SW480 (cell line): ENCODE measurements at regions not wholly inside any gene's neighbourhood (a gene's known extent, or its start where the extent isn't known, plus 50 kb on each side); places are given as distances from the start of the nearest gene placed in this dataset.

Source experiments
- DNase-seq: peaks from one replicate; pipeline ENCODE4 v3.0.0-alpha.2; 2016; ENCODE audit warnings: low spot score

GRCh38 chr10:3237530-3237929 is 64.9 kb upstream of the PITRM1 start:
- no peak for DNase-seq

GRCh38 chr10:3236644-3237404 is 64.2 kb upstream of the PITRM1 start:
- DNase-seq: no peak

GRCh38 chr10:3235996-3236510 is 63.5 kb upstream of the PITRM1 start:
- no peak for DNase-seq

GRCh38 chr10:3235395-3235794 is 62.8 kb upstream of the PITRM1 start:
- no peak for DNase-seq

GRCh38 chr10:3233486-3233990 is 61.0 kb upstream of the PITRM1 start:
- no peak for DNase-seq

- DNase-seq: no peak
Measured at GRCh38 chr10:3231951-3232730, 59.6 kb upstream of the PITRM1 start.

GRCh38 chr10:3229815-3230214 is 57.2 kb upstream of the PITRM1 start:
- no peak for DNase-seq

GRCh38 chr10:3228629-3228945 is 56.0 kb upstream of the PITRM1 start:
- DNase-seq: no peak

- DNase-seq: peak; percentile 9
Measured at GRCh38 chr10:3226960-3227744, 54.6 kb upstream of the PITRM1 start.

GRCh38 chr10:3225561-3225960 is 53.0 kb upstream of the PITRM1 start:
- DNase-seq: no peak

GRCh38 chr10:3224241-3224640 is 51.7 kb upstream of the PITRM1 start:
- no peak for DNase-seq

GRCh38 chr10:3222626-3223025 is 50.0 kb upstream of the PITRM1 start:
- no peak for DNase-seq
